HEK293 (cell line): ENCODE measurements at regions not wholly inside any gene's neighbourhood (a gene's known extent, or its start where the extent isn't known, plus 50 kb on each side); places are given as distances from the start of the nearest gene placed in this dataset.

Source experiments
- CTCF ChIA-PET: fragments of 350-600 bp; formaldehyde crosslinking; extraction: SDS; loops from one replicate; lab custom pipeline; 2021; ENCODE audit warnings: antibody characterized with exemption; lab: Yijun Ruan, JAX
- POLR2A ChIA-PET: fragments of 300-600 bp; formaldehyde crosslinking; extraction: SDS; loops from one replicate; lab custom pipeline; 2020; ENCODE audit warnings: antibody characterized with exemption, inconsistent platforms; lab: Yijun Ruan, JAX
- H3K27ac ChIP-seq: fragments of 200-500 bp; sonication (Bioruptor generic); 2 replicates; pipeline ENCODE4 v1.5.1; 2014; ENCODE audit warnings: low read depth, low read length, control low read depth, inconsistent platforms; ENCODE audit errors: extremely low read depth
- H3K36me3 ChIP-seq, 2 experiments: fragments of 200-500 bp in 1 of 2; sonication (Bioruptor generic) in 1 of 2; 1 replicate in 1 of 2; 2 replicates in 1 of 2; pipeline ENCODE4 v1.5.1; 2014 to 2017; ENCODE audit warnings: inconsistent platforms in 2 of 2, low read length in 2 of 2; ENCODE audit not compliant: control insufficient read depth in 2 of 2, insufficient read depth in 1 of 2
- H3K4me1 ChIP-seq: fragments of 200-500 bp; sonication (Bioruptor generic); 2 replicates; pipeline ENCODE4 v1.5.1; 2014; ENCODE audit warnings: mild to moderate bottlenecking, low read length, inconsistent platforms; ENCODE audit not compliant: control insufficient read depth, insufficient read depth
- H3K4me3 ChIP-seq: 2 replicates; pipeline ENCODE4 v1.5.1; 2011; ENCODE audit warnings: low read depth, mild to moderate bottlenecking, control low read depth, low read length, moderate library complexity
- H3K9me3 ChIP-seq: fragments of 200-500 bp; sonication (Bioruptor generic); 2 replicates; pipeline ENCODE4 v1.5.1; 2014; ENCODE audit warnings: low read depth, low read length, inconsistent platforms; ENCODE audit not compliant: control insufficient read depth, insufficient read depth
- AEBP2 ChIP-seq: fragments of 450-650 bp; formaldehyde crosslinking; IDR thresholded peaks from 2 replicates; pipeline ENCODE4 v1.5.1; 2016; ENCODE audit warnings: missing biosample characterization, missing genetic modification characterization, borderline replicate concordance
- ZNF449 ChIP-seq: fragments of 450-650 bp; formaldehyde crosslinking; IDR thresholded peaks from 2 replicates; pipeline ENCODE4 v1.5.1; 2017; ENCODE audit warnings: missing biosample characterization, mild to moderate bottlenecking, missing genetic modification characterization, moderate library complexity
- ZSCAN30 ChIP-seq: fragments of 450-650 bp; IDR thresholded peaks from 2 replicates; pipeline ENCODE4 v1.5.1; 2018; ENCODE audit warnings: missing biosample characterization, mild to moderate bottlenecking, missing genetic modification characterization, moderate library complexity

GRCh38 chrX:28042260-28042659 is 61.0 kb upstream of the DCAF8L1 start (continued):
- no peak for TF ChIP-seq AEBP2 (tag by site-specific recombination)
- TF ChIP-seq, all 188 proteins: peak for 0

GRCh38 chrX:28039258-28039657 is 58.0 kb upstream of the DCAF8L1 start:
- no peaks in the 10 kb centered on the region for H3K9me3 ChIP-seq
- H3K36me3 ChIP-seq = no peaks in the 10 kb centered on the region
- ChIA-PET CTCF (no interaction called here), POLR2A (no interaction called here)
- H3K4me1 ChIP-seq = no peaks in the 10 kb centered on the region
- no peak overlapping the region for H3K27ac ChIP-seq
- H3K4me3 ChIP-seq = no peak overlapping the region
- no peak for TF ChIP-seq AEBP2 (tag by site-specific recombination)
- TF ChIP-seq ZSCAN30 (tag by site-specific recombination) = no peak
- TF ChIP-seq ZNF449 = no peak
